ENCODE measurements at regions not wholly inside any gene's neighbourhood (a gene's known extent, or its start where the extent isn't known, plus 50 kb on each side); places are given as distances from the start of the nearest gene placed in this dataset.

DNA sequence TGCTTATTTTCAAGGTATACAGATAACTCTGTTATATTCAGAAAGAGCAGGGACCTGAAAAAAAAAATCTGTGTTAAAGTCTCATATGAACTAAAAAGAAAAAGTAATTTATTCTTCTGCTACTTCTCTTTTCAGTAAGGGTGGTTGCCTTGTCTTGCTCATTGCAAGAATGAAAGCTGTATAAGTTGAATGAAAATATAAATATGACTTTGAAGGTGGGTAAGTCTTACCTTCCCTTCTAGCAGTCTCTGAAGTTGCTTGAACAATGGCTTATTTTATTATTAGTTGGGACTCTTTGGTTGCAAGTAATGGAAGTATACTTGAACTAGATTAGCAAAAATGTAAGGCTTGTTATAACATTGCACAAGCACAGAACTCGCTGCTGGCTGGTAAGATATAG is 1554.9 kb downstream of the SI start:
- no peak overlapping the region for H3K9ac ChIP-seq (ENCODE audit: insufficient read depth, low read length)

DNA sequence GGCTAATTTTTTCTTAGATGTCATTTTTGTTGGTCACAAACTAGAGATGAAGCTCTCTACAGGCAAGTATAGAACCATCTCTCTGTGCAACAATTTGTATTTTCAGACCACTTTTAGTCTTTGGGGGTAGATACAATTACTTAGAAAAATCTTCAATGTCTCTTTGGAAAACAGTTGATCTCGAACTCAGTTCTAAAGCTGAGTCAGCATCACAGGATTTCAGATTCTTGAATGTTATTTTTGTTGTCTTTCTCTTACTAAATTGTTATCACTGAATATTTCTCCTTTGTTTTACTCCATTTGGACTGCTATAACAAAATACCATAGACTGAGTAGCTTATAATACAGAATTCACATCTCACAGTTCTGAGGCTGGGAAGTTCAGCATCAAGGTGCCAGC is 1557.0 kb downstream of the SI start:
- Histone ChIP-seq H3K79me2 (ENCODE audit: control insufficient read depth, insufficient read depth, low read length) (no peaks in the 10 kb centered on the region), H3K27me3 (ENCODE audit: control insufficient read depth, insufficient read depth, low read length) (no peaks in the 10 kb centered on the region), H2AFZ (ENCODE audit: low read length) (no peak overlapping the region), H3K4me3 (replicated peaks in 1 of 4; ENCODE audit: control extremely low read depth in 1 of 4, insufficient read depth in 1 of 4, low read depth in 3 of 4, low read length in 4 of 4) (no peak overlapping the region), H3K4me2 (ENCODE audit: extremely low read depth, insufficient read depth, low read length) (no peak overlapping the region), H4K20me1 (ENCODE audit: control insufficient read depth, extremely low read depth, insufficient read depth, low read length) (no peaks in the 10 kb centered on the region), H3K4me1 (ENCODE audit: control insufficient read depth, extremely low read depth, insufficient read depth, low read length) (no peaks in the 10 kb centered on the region), H3K36me3 (ENCODE audit: control insufficient read depth, insufficient read depth, low read length) (no peaks in the 10 kb centered on the region), H3K27ac (ENCODE audit: insufficient read depth, low read length) (no peak overlapping the region), H3K9me3 (ENCODE audit: control insufficient read depth, insufficient read depth, low read depth, low read length) (no peaks in the 10 kb centered on the region), H3K9ac (ENCODE audit: insufficient read depth, low read length) (no peak overlapping the region)
- no peak for DNase-seq (ENCODE audit: low read depth in 2 of 2)
- TF ChIP-seq, protein P1, sequence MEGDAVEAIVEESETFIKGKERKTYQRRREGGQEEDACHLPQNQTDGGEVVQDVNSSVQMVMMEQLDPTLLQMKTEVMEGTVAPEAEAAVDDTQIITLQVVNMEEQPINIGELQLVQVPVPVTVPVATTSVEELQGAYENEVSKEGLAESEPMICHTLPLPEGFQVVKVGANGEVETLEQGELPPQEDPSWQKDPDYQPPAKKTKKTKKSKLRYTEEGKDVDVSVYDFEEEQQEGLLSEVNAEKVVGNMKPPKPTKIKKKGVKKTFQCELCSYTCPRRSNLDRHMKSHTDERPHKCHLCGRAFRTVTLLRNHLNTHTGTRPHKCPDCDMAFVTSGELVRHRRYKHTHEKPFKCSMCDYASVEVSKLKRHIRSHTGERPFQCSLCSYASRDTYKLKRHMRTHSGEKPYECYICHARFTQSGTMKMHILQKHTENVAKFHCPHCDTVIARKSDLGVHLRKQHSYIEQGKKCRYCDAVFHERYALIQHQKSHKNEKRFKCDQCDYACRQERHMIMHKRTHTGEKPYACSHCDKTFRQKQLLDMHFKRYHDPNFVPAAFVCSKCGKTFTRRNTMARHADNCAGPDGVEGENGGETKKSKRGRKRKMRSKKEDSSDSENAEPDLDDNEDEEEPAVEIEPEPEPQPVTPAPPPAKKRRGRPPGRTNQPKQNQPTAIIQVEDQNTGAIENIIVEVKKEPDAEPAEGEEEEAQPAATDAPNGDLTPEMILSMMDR (conservative IDR thresholded peaks at IDR 0.05 in 1 of 2, IDR thresholded peaks at IDR 0.05 in 1 of 2; ENCODE audit: low read depth in 1 of 2, low read length in 2 of 2), result no peak

More for the DNA sequence above, 1554.9 kb downstream of the SI start:
- no peak overlapping the region for H2AFZ ChIP-seq (ENCODE audit: low read length)
- no peak overlapping the region for H3K4me2 ChIP-seq (ENCODE audit: extremely low read depth, insufficient read depth, low read length)
- H4K20me1 ChIP-seq (ENCODE audit: control insufficient read depth, extremely low read depth, insufficient read depth, low read length), result no peaks in the 10 kb centered on the region
- no peak overlapping the region for H3K4me3 ChIP-seq (replicated peaks in 1 of 4; ENCODE audit: control extremely low read depth in 1 of 4, insufficient read depth in 1 of 4, low read depth in 3 of 4, low read length in 4 of 4)
- no peaks in the 10 kb centered on the region for H3K27me3 ChIP-seq (ENCODE audit: control insufficient read depth, insufficient read depth, low read length)
- H3K36me3 ChIP-seq (ENCODE audit: control insufficient read depth, insufficient read depth, low read length), result no peaks in the 10 kb centered on the region
- no peaks in the 10 kb centered on the region for H3K79me2 ChIP-seq (ENCODE audit: control insufficient read depth, insufficient read depth, low read length)
- no peaks in the 10 kb centered on the region for H3K9me3 ChIP-seq (ENCODE audit: control insufficient read depth, insufficient read depth, low read depth, low read length)
- no peak overlapping the region for H3K27ac ChIP-seq (ENCODE audit: insufficient read depth, low read length)
- no peaks in the 10 kb centered on the region for H3K4me1 ChIP-seq (ENCODE audit: control insufficient read depth, extremely low read depth, insufficient read depth, low read length)
- DNase-seq (ENCODE audit: low read depth in 2 of 2), result no peak
- no peak for TF ChIP-seq EZH2 (IDR thresholded peaks at IDR 0.05; ENCODE audit: low read length, missing control alignments)
- TF ChIP-seq, protein P1 (conservative IDR thresholded peaks at IDR 0.05 in 1 of 2, IDR thresholded peaks at IDR 0.05 in 1 of 2; ENCODE audit: low read depth in 1 of 2, low read length in 2 of 2), result no peak

- no peak overlapping the region for H3K4me2 ChIP-seq (ENCODE audit: extremely low read depth, insufficient read depth, low read length)
- no peaks in the 10 kb centered on the region for H3K4me1 ChIP-seq (ENCODE audit: control insufficient read depth, extremely low read depth, insufficient read depth, low read length)
- H3K27me3 ChIP-seq (ENCODE audit: control insufficient read depth, insufficient read depth, low read length), result no peaks in the 10 kb centered on the region
- no peak overlapping the region for H3K9ac ChIP-seq (ENCODE audit: insufficient read depth, low read length)
- H3K79me2 ChIP-seq (ENCODE audit: control insufficient read depth, insufficient read depth, low read length), result no peaks in the 10 kb centered on the region
- TF ChIP-seq, protein P1 (conservative IDR thresholded peaks at IDR 0.05 in 1 of 2, IDR thresholded peaks at IDR 0.05 in 1 of 2; ENCODE audit: low read depth in 1 of 2, low read length in 2 of 2), result no peak
- no peak for TF ChIP-seq EZH2 (IDR thresholded peaks at IDR 0.05; ENCODE audit: low read length, missing control alignments)
- no peak overlapping the region for H3K4me3 ChIP-seq (replicated peaks in 1 of 4; ENCODE audit: control extremely low read depth in 1 of 4, insufficient read depth in 1 of 4, low read depth in 3 of 4, low read length in 4 of 4)
- H3K9me3 ChIP-seq (ENCODE audit: control insufficient read depth, insufficient read depth, low read depth, low read length), result no peaks in the 10 kb centered on the region
- H3K36me3 ChIP-seq (ENCODE audit: control insufficient read depth, insufficient read depth, low read length), result no peaks in the 10 kb centered on the region
- no peaks in the 10 kb centered on the region for H4K20me1 ChIP-seq (ENCODE audit: control insufficient read depth, extremely low read depth, insufficient read depth, low read length)
- H2AFZ ChIP-seq (ENCODE audit: low read length), result no peak overlapping the region
- no peak overlapping the region for H3K27ac ChIP-seq (ENCODE audit: insufficient read depth, low read length)
- DNase-seq (ENCODE audit: low read depth in 2 of 2), result no peak
Observed at GRCh38 chr3:163518065-163518464, 1560.2 kb downstream of the SI start.
